ENCODE measurements at regions not wholly inside any gene's neighbourhood (a gene's known extent, or its start where the extent isn't known, plus 50 kb on each side); places are given as distances from the start of the nearest gene placed in this dataset.

GRCh38 chr16:6066652-6067051, 969.1 kb upstream of the EEF2KMT start:
- TF ChIP-seq CTCF (IDR thresholded peaks at IDR 0.05) (no peak), POLR2A (IDR thresholded peaks at IDR 0.05) (no peak), POLR2AphosphoS5 (IDR thresholded peaks at IDR 0.05) (no peak), EP300 (IDR thresholded peaks at IDR 0.05) (no peak)
